WTC11 (cell line): ENCODE measurements at regions not wholly inside any gene's neighbourhood (a gene's known extent, or its start where the extent isn't known, plus 50 kb on each side); places are given as distances from the start of the nearest gene placed in this dataset.

Experiments used
- ATAC-seq: fragments of 200-7000 bp; cut with Tn5 transposase; 2 replicates; pipeline ENCODE4 v1.10.0; 2021; ENCODE audit warnings: mild to moderate bottlenecking, moderate library complexity
- CTCF ChIA-PET: fragments of 300-600 bp; sonication (Branson Sonifier 250); formaldehyde crosslinking; loops from one replicate; lab custom pipeline; 2021; ENCODE audit warnings: antibody characterized with exemption; lab: Charles Lee
- POLR2A ChIA-PET: fragments of 350-600 bp; sonication (Branson Sonifier 250); formaldehyde crosslinking; loops from one replicate; lab custom pipeline; 2021; ENCODE audit warnings: antibody characterized with exemption; lab: Charles Lee
- DNase-seq: peaks from one replicate; pipeline ENCODE4 v3.0.0; 2021; ENCODE audit warnings: low spot score
- H3K27ac Mint-ChIP-seq: 2 replicates; pipeline ENCODE4 v1.8.0; 2021; ENCODE audit warnings: mixed read lengths
- H3K27me3 Mint-ChIP-seq: 2 replicates; pipeline ENCODE4 v1.8.0; 2021; ENCODE audit warnings: low read depth, mild to moderate bottlenecking, moderate library complexity, mixed read lengths
- H3K36me3 Mint-ChIP-seq: 2 replicates; pipeline ENCODE4 v1.8.0; 2021; ENCODE audit warnings: mixed read lengths
- H3K4me1 Mint-ChIP-seq: 2 replicates; pipeline ENCODE4 v1.8.0; 2022; ENCODE audit warnings: mixed read lengths
- H3K4me3 Mint-ChIP-seq: 2 replicates; pipeline ENCODE4 v1.8.0; 2021; ENCODE audit warnings: mild to moderate bottlenecking, moderate library complexity, mixed read lengths
- H3K9me3 Mint-ChIP-seq: 2 replicates; pipeline ENCODE4 v1.8.0; 2021; ENCODE audit warnings: mixed read lengths
- AR ChIP-seq: fragments of 250-450 bp; sonication (Bioruptor Pico); IDR thresholded peaks from 2 replicates; pipeline ENCODE4 v1.9.0; 2021; ENCODE audit warnings: mild to moderate bottlenecking
- ATF3 ChIP-seq: sonication (generic); formaldehyde crosslinking; conservative IDR thresholded peaks from 2 replicates; pipeline ENCODE4 v1.8.1; 2022; ENCODE audit warnings: mild to moderate bottlenecking, missing genetic modification reagents
- CREB1 ChIP-seq: sonication (generic); formaldehyde crosslinking; IDR thresholded peaks from 2 replicates; pipeline ENCODE4 v1.8.0; 2023; ENCODE audit warnings: mild to moderate bottlenecking, missing genetic modification reagents
- E2F5 ChIP-seq: sonication (generic); formaldehyde crosslinking; IDR thresholded peaks from 2 replicates; pipeline ENCODE4 v1.8.1; 2022; ENCODE audit warnings: mild to moderate bottlenecking, moderate library complexity, missing genetic modification reagents
- ERG ChIP-seq: fragments of 250-450 bp; sonication (Bioruptor Pico); IDR thresholded peaks from 2 replicates; pipeline ENCODE4 v1.8.0; 2021; ENCODE audit warnings: mild to moderate bottlenecking
- IRF1 ChIP-seq: sonication (generic); formaldehyde crosslinking; IDR thresholded peaks from 2 replicates; pipeline ENCODE4 v1.8.0; 2023; ENCODE audit warnings: missing genetic modification reagents
- NR1H2 ChIP-seq: sonication (generic); formaldehyde crosslinking; IDR thresholded peaks from 2 replicates; pipeline ENCODE4 v1.9.0; 2021; ENCODE audit warnings: mild to moderate bottlenecking, moderate library complexity, missing genetic modification reagents
- RELA ChIP-seq: sonication (generic); formaldehyde crosslinking; IDR thresholded peaks from 2 replicates; pipeline ENCODE4 v1.8.1; 2022; ENCODE audit warnings: missing genetic modification reagents, mild to moderate bottlenecking, borderline replicate concordance
- SMAD3 ChIP-seq: sonication (generic); formaldehyde crosslinking; IDR thresholded peaks from 2 replicates; pipeline ENCODE4 v1.8.0; 2022; ENCODE audit warnings: missing genetic modification reagents, mild to moderate bottlenecking, borderline replicate concordance
- SP1 ChIP-seq: sonication (generic); formaldehyde crosslinking; conservative IDR thresholded peaks from 2 replicates; pipeline ENCODE4 v1.8.1; 2022; ENCODE audit warnings: missing genetic modification reagents
- TCF7 ChIP-seq: sonication (generic); formaldehyde crosslinking; IDR thresholded peaks from 2 replicates; pipeline ENCODE4 v1.8.0; 2022; ENCODE audit warnings: mild to moderate bottlenecking, low read depth, missing genetic modification reagents, moderate library complexity
- USF1 ChIP-seq: sonication (generic); formaldehyde crosslinking; IDR thresholded peaks from 2 replicates; pipeline ENCODE4 v1.8.0; 2022; ENCODE audit warnings: mild to moderate bottlenecking, missing genetic modification reagents
- ZNF121 ChIP-seq: sonication (generic); formaldehyde crosslinking; IDR thresholded peaks from 2 replicates; pipeline ENCODE4 v1.8.0; 2023; ENCODE audit warnings: missing genetic modification reagents
- ZNF317 ChIP-seq: sonication (generic); formaldehyde crosslinking; IDR thresholded peaks from 2 replicates; pipeline ENCODE4 v1.8.1; 2023; ENCODE audit warnings: low read depth, mild to moderate bottlenecking, moderate library complexity, missing genetic modification reagents, borderline replicate concordance
- ZNF396 ChIP-seq: fragments of 250-450 bp; sonication (Bioruptor Pico); IDR thresholded peaks from 2 replicates; pipeline ENCODE4 v1.8.0; 2021; ENCODE audit warnings: mild to moderate bottlenecking, moderate library complexity, borderline replicate concordance
- ZSCAN18 ChIP-seq: fragments of 250-450 bp; sonication (Bioruptor Pico); IDR thresholded peaks from 2 replicates; pipeline ENCODE4 v2.1.2; 2022; ENCODE audit warnings: mild to moderate bottlenecking, moderate library complexity
- TF ChIP-seq, protein P1 (sequence below): sonication (generic); formaldehyde crosslinking; IDR thresholded peaks from 2 replicates; pipeline ENCODE4 v1.8.0; 2022; ENCODE audit warnings: mild to moderate bottlenecking, missing genetic modification reagents
- TF ChIP-seq, protein P2 (sequence below): sonication (generic); formaldehyde crosslinking; IDR thresholded peaks from 2 replicates; pipeline ENCODE4 v1.8.1; 2023; ENCODE audit warnings: mild to moderate bottlenecking, missing genetic modification reagents, moderate library complexity
- TF ChIP-seq, protein P3 (sequence below): sonication (generic); formaldehyde crosslinking; conservative IDR thresholded peaks from 2 replicates; pipeline ENCODE4 v1.8.1; 2023; ENCODE audit warnings: mild to moderate bottlenecking, low read depth, missing genetic modification reagents, moderate library complexity

GRCh38 chr1:193699261-193699660 is 512.8 kb upstream of the B3GALT2 start:
- no peaks in the 10 kb centered on the region for H3K36me3 Mint-ChIP-seq
- CTCF ChIA-PET, result no interaction called here
- H3K27ac Mint-ChIP-seq, result no peak overlapping the region
- H3K9me3 Mint-ChIP-seq, result no peaks in the 10 kb centered on the region
- H3K27me3 Mint-ChIP-seq, result no peaks in the 10 kb centered on the region
- H3K4me3 Mint-ChIP-seq, result no peak overlapping the region
- TF ChIP-seq RELA (CRISPR knock-in tag) (no peak), ATF3 (CRISPR knock-in tag) (no peak), SMAD3 (CRISPR knock-in tag) (no peak), AR (CRISPR knock-in tag) (no peak), SP1 (no peak), TCF7 (CRISPR knock-in tag) (no peak), E2F5 (CRISPR knock-in tag) (no peak), ZSCAN18 (no peak), USF1 (CRISPR knock-in tag) (no peak), ZNF396 (CRISPR knock-in tag) (no peak), ERG (CRISPR knock-in tag) (no peak), NR1H2 (CRISPR knock-in tag) (no peak), IRF1 (CRISPR knock-in tag) (no peak), ZNF317 (CRISPR knock-in tag) (no peak), CREB1 (CRISPR knock-in tag) (no peak), ZNF121 (CRISPR knock-in tag) (no peak)
- TF ChIP-seq, protein P1, sequence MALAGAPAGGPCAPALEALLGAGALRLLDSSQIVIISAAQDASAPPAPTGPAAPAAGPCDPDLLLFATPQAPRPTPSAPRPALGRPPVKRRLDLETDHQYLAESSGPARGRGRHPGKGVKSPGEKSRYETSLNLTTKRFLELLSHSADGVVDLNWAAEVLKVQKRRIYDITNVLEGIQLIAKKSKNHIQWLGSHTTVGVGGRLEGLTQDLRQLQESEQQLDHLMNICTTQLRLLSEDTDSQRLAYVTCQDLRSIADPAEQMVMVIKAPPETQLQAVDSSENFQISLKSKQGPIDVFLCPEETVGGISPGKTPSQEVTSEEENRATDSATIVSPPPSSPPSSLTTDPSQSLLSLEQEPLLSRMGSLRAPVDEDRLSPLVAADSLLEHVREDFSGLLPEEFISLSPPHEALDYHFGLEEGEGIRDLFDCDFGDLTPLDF (CRISPR knock-in tag), result no peak
- TF ChIP-seq, protein P2, sequence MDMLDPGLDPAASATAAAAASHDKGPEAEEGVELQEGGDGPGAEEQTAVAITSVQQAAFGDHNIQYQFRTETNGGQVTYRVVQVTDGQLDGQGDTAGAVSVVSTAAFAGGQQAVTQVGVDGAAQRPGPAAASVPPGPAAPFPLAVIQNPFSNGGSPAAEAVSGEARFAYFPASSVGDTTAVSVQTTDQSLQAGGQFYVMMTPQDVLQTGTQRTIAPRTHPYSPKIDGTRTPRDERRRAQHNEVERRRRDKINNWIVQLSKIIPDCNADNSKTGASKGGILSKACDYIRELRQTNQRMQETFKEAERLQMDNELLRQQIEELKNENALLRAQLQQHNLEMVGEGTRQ (CRISPR knock-in tag), result no peak
- TF ChIP-seq, protein P3, sequence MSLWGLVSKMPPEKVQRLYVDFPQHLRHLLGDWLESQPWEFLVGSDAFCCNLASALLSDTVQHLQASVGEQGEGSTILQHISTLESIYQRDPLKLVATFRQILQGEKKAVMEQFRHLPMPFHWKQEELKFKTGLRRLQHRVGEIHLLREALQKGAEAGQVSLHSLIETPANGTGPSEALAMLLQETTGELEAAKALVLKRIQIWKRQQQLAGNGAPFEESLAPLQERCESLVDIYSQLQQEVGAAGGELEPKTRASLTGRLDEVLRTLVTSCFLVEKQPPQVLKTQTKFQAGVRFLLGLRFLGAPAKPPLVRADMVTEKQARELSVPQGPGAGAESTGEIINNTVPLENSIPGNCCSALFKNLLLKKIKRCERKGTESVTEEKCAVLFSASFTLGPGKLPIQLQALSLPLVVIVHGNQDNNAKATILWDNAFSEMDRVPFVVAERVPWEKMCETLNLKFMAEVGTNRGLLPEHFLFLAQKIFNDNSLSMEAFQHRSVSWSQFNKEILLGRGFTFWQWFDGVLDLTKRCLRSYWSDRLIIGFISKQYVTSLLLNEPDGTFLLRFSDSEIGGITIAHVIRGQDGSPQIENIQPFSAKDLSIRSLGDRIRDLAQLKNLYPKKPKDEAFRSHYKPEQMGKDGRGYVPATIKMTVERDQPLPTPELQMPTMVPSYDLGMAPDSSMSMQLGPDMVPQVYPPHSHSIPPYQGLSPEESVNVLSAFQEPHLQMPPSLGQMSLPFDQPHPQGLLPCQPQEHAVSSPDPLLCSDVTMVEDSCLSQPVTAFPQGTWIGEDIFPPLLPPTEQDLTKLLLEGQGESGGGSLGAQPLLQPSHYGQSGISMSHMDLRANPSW (CRISPR knock-in tag), result no peak
- ATAC-seq (no peak), DNase-seq (no peak)
- peaks cover 13% of the 10 kb centered on the region for H3K4me1 Mint-ChIP-seq
- POLR2A ChIA-PET, result no interaction called here
